Stimulated activated memory B cell treated with anti-CD40 and anti-IgM and Interleukin-4, amounts not matched to agents 10 μg/mL and 1 μg/mL and 100 μg/mL, for 72 hours (primary cell): ENCODE measurements at regions not wholly inside any gene's neighbourhood (a gene's known extent, or its start where the extent isn't known, plus 50 kb on each side); places are given as distances from the start of the nearest gene placed in this dataset.
"Not testable (repeated sequence)": the region's sequence is repeated elsewhere in the genome, so short reads cannot be mapped to it uniquely, and the experiment has no call there.

Experiments
- ATAC-seq: fragments of 150-1000 bp; cut with Tn5 transposase; 2 replicates; pipeline ENCODE4 v1.10.0; 2021
- H3K27ac Mint-ChIP-seq: one replicate; pipeline ENCODE4 v1.8.0; 2022; ENCODE audit warnings: mild to moderate bottlenecking, mixed read lengths
- H3K27me3 Mint-ChIP-seq: one replicate; pipeline ENCODE4 v1.8.0; 2022; ENCODE audit warnings: mixed read lengths
- H3K36me3 Mint-ChIP-seq: one replicate; pipeline ENCODE4 v1.8.0; 2022; ENCODE audit warnings: mixed read lengths
- H3K4me1 Mint-ChIP-seq: one replicate; pipeline ENCODE4 v1.8.0; 2022; ENCODE audit warnings: mixed read lengths
- H3K4me3 Mint-ChIP-seq: one replicate; pipeline ENCODE4 v1.8.0; 2022; ENCODE audit warnings: mild to moderate bottlenecking, moderate library complexity, mixed read lengths
- H3K9me3 Mint-ChIP-seq: one replicate; pipeline ENCODE4 v1.8.0; 2022; ENCODE audit warnings: mixed read lengths

- ATAC-seq, result no peak
- Mint-ChIP-seq H3K4me1 (no peaks in the 10 kb centered on the region), H3K27me3 (no peaks in the 10 kb centered on the region), H3K36me3 (no peaks in the 10 kb centered on the region), H3K27ac (no peak overlapping the region), H3K4me3 (no peak overlapping the region), H3K9me3 (peaks cover 21% of the 10 kb centered on the region)
Observed at GRCh38 chr19:28387507-28387906, 825.4 kb downstream of the UQCRFS1 start.

GRCh38 chr19:28386470-28386869 is 826.5 kb downstream of the UQCRFS1 start:
- Mint-ChIP-seq H3K4me3 (no peak overlapping the region), H3K4me1 (no peaks in the 10 kb centered on the region), H3K9me3 (peaks cover 23% of the 10 kb centered on the region), H3K36me3 (no peaks in the 10 kb centered on the region), H3K27me3 (no peaks in the 10 kb centered on the region), H3K27ac (no peak overlapping the region)
- ATAC-seq, result peak; percentile 34

GRCh38 chr19:28386066-28386465 is 826.9 kb downstream of the UQCRFS1 start:
- H3K27ac Mint-ChIP-seq, result no peak overlapping the region
- H3K9me3 Mint-ChIP-seq, result peaks cover 23% of the 10 kb centered on the region
- H3K27me3 Mint-ChIP-seq, result no peaks in the 10 kb centered on the region
- no peak for ATAC-seq
- no peak overlapping the region for H3K4me3 Mint-ChIP-seq
- no peaks in the 10 kb centered on the region for H3K4me1 Mint-ChIP-seq
- H3K36me3 Mint-ChIP-seq, result no peaks in the 10 kb centered on the region

GRCh38 chr19:28377077-28377476 is 835.9 kb downstream of the UQCRFS1 start:
- H3K36me3 Mint-ChIP-seq, result no peaks in the 10 kb centered on the region
- H3K27me3 Mint-ChIP-seq, result no peaks in the 10 kb centered on the region
- H3K27ac Mint-ChIP-seq, result no peak overlapping the region
- no peak for ATAC-seq
- peaks cover 10% of the 10 kb centered on the region for H3K9me3 Mint-ChIP-seq
- H3K4me1 Mint-ChIP-seq, result no peaks in the 10 kb centered on the region
- H3K4me3 Mint-ChIP-seq, result no peak overlapping the region

GRCh38 chr19:28374971-28375370 is 838.0 kb downstream of the UQCRFS1 start:
- H3K4me3 Mint-ChIP-seq, result no peak overlapping the region
- no peak overlapping the region for H3K27ac Mint-ChIP-seq
- no peaks in the 10 kb centered on the region for H3K4me1 Mint-ChIP-seq
- no peaks in the 10 kb centered on the region for H3K27me3 Mint-ChIP-seq
- H3K9me3 Mint-ChIP-seq, result peaks cover 9% of the 10 kb centered on the region
- no peak for ATAC-seq
- no peaks in the 10 kb centered on the region for H3K36me3 Mint-ChIP-seq

- Mint-ChIP-seq H3K27ac (no peak overlapping the region), H3K36me3 (no peaks in the 10 kb centered on the region), H3K4me1 (no peaks in the 10 kb centered on the region), H3K4me3 (no peak overlapping the region), H3K9me3 (peaks cover 5% of the 10 kb centered on the region), H3K27me3 (no peaks in the 10 kb centered on the region)
- ATAC-seq, result no peak
Observed at GRCh38 chr19:28372576-28373247, 840.2 kb downstream of the UQCRFS1 start.

GRCh38 chr19:28367146-28367545 is 845.8 kb downstream of the UQCRFS1 start:
- Mint-ChIP-seq H3K4me1 (no peaks in the 10 kb centered on the region), H3K27ac (no peak overlapping the region), H3K36me3 (no peaks in the 10 kb centered on the region), H3K9me3 (peaks cover 10% of the 10 kb centered on the region), H3K4me3 (no peak overlapping the region), H3K27me3 (no peaks in the 10 kb centered on the region)
- no peak for ATAC-seq

- ATAC-seq, result no peak
- Mint-ChIP-seq H3K9me3 (peaks cover 6% of the 10 kb centered on the region), H3K27ac (no peak overlapping the region), H3K4me3 (no peak overlapping the region), H3K4me1 (no peaks in the 10 kb centered on the region), H3K36me3 (no peaks in the 10 kb centered on the region), H3K27me3 (no peaks in the 10 kb centered on the region)
Observed at GRCh38 chr19:28363254-28363653, 849.7 kb downstream of the UQCRFS1 start.

GRCh38 chr19:28359431-28360414 is 853.2 kb downstream of the UQCRFS1 start:
- Mint-ChIP-seq H3K4me3 (no peak overlapping the region), H3K27me3 (no peaks in the 10 kb centered on the region), H3K27ac (no peak overlapping the region), H3K9me3 (peaks cover 13% of the 10 kb centered on the region), H3K4me1 (no peaks in the 10 kb centered on the region), H3K36me3 (no peaks in the 10 kb centered on the region)
- no peak for ATAC-seq

- no peaks in the 10 kb centered on the region for H3K36me3 Mint-ChIP-seq
- no peaks in the 10 kb centered on the region for H3K27me3 Mint-ChIP-seq
- peaks cover 15% of the 10 kb centered on the region for H3K9me3 Mint-ChIP-seq
- no peak overlapping the region for H3K4me3 Mint-ChIP-seq
- no peak overlapping the region for H3K27ac Mint-ChIP-seq
- H3K4me1 Mint-ChIP-seq, result no peaks in the 10 kb centered on the region
- no peak for ATAC-seq
Observed at GRCh38 chr19:28358633-28359032, 854.3 kb downstream of the UQCRFS1 start.

GRCh38 chr19:28351761-28352160 is 861.2 kb downstream of the UQCRFS1 start:
- H3K27ac Mint-ChIP-seq, result no peak overlapping the region
- peaks cover 6% of the 10 kb centered on the region for H3K36me3 Mint-ChIP-seq
- no peak overlapping the region for H3K4me3 Mint-ChIP-seq
- no peaks in the 10 kb centered on the region for H3K4me1 Mint-ChIP-seq
- H3K9me3 Mint-ChIP-seq, result peaks cover 22% of the 10 kb centered on the region
- no peaks in the 10 kb centered on the region for H3K27me3 Mint-ChIP-seq
- ATAC-seq, result no peak

GRCh38 chr19:28351321-28351720 is 861.6 kb downstream of the UQCRFS1 start:
- not testable (repeated sequence) for H3K36me3 Mint-ChIP-seq, H3K4me3 Mint-ChIP-seq, H3K4me1 Mint-ChIP-seq, ATAC-seq, H3K27me3 Mint-ChIP-seq, H3K27ac Mint-ChIP-seq
- H3K9me3 Mint-ChIP-seq, result peaks cover 22% of the 10 kb centered on the region

- Mint-ChIP-seq H3K4me1 (no peaks in the 10 kb centered on the region), H3K36me3 (peaks cover 6% of the 10 kb centered on the region), H3K27me3 (no peaks in the 10 kb centered on the region), H3K9me3 (peaks cover 22% of the 10 kb centered on the region), H3K27ac (no peak overlapping the region), H3K4me3 (no peak overlapping the region)
- no peak for ATAC-seq
Observed at GRCh38 chr19:28350673-28351072, 862.3 kb downstream of the UQCRFS1 start.

GRCh38 chr19:28350037-28350436 is 862.9 kb downstream of the UQCRFS1 start:
- Mint-ChIP-seq H3K27me3 (no peaks in the 10 kb centered on the region), H3K4me3 (no peak overlapping the region), H3K4me1 (no peaks in the 10 kb centered on the region), H3K9me3 (peaks cover 22% of the 10 kb centered on the region), H3K27ac (no peak overlapping the region), H3K36me3 (peaks cover 6% of the 10 kb centered on the region)
- no peak for ATAC-seq

GRCh38 chr19:28349604-28350003 is 863.3 kb downstream of the UQCRFS1 start:
- Mint-ChIP-seq H3K36me3 (peaks cover 6% of the 10 kb centered on the region), H3K27ac (no peak overlapping the region), H3K4me1 (no peaks in the 10 kb centered on the region), H3K4me3 (no peak overlapping the region), H3K27me3 (no peaks in the 10 kb centered on the region), H3K9me3 (peaks cover 22% of the 10 kb centered on the region)
- no peak for ATAC-seq

GRCh38 chr19:28345811-28346210 is 867.1 kb downstream of the UQCRFS1 start:
- Mint-ChIP-seq H3K4me1 (no peaks in the 10 kb centered on the region), H3K27ac (no peak overlapping the region), H3K9me3 (peaks cover 12% of the 10 kb centered on the region), H3K27me3 (no peaks in the 10 kb centered on the region), H3K36me3 (peaks cover 6% of the 10 kb centered on the region), H3K4me3 (no peak overlapping the region)
- no peak for ATAC-seq
